Osteoblast (primary cell): ENCODE measurements at regions not wholly inside any gene's neighbourhood (a gene's known extent, or its start where the extent isn't known, plus 50 kb on each side); places are given as distances from the start of the nearest gene placed in this dataset.

Source experiments
- DNase-seq: peaks from one replicate; pipeline ENCODE4 v3.0.0; 2011; ENCODE audit warnings: low spot score, mixed read lengths; ENCODE audit not compliant: insufficient read length; ENCODE audit errors: missing footprints
- H2AFZ ChIP-seq: 2 replicates; pipeline ENCODE4 v1.6.0; 2011; ENCODE audit warnings: mild to moderate bottlenecking, low read length
- H3K27ac ChIP-seq: 2 replicates; pipeline ENCODE4 v1.5.1; 2011; ENCODE audit warnings: mild to moderate bottlenecking, low read depth, low read length, moderate library complexity
- H3K27me3 ChIP-seq: 2 replicates; pipeline ENCODE4 v1.6.0; 2012; ENCODE audit warnings: mild to moderate bottlenecking, control low read depth, inconsistent platforms, low read length, moderate library complexity; ENCODE audit not compliant: insufficient read depth
- H3K36me3 ChIP-seq: 2 replicates; pipeline ENCODE4 v1.5.1; 2011; ENCODE audit warnings: mild to moderate bottlenecking, low read length, control low read depth, moderate library complexity; ENCODE audit not compliant: insufficient read depth
- H3K4me1 ChIP-seq: 2 replicates; pipeline ENCODE4 v1.5.1; 2011; ENCODE audit warnings: mild to moderate bottlenecking, low read length, control low read depth, moderate library complexity; ENCODE audit not compliant: insufficient read depth
- H3K4me2 ChIP-seq: 2 replicates; pipeline ENCODE4 v1.6.0; 2011; ENCODE audit warnings: mild to moderate bottlenecking, low read length; ENCODE audit not compliant: insufficient read depth
- H3K4me3 ChIP-seq: fragments of 200-600 bp; sonication (generic); 3 replicates; pipeline ENCODE4 v1.5.1; 2012; ENCODE audit warnings: mild to moderate bottlenecking, low read length, inconsistent platforms; ENCODE audit not compliant: insufficient read depth
- H3K79me2 ChIP-seq: 2 replicates; pipeline ENCODE4 v1.6.0; 2012; ENCODE audit warnings: mild to moderate bottlenecking, low read length, control low read depth, inconsistent platforms; ENCODE audit not compliant: insufficient read depth
- H3K9me3 ChIP-seq: 2 replicates; pipeline ENCODE4 v1.5.1; 2011; ENCODE audit warnings: low read depth, low read length, control low read depth
- H4K20me1 ChIP-seq: 2 replicates; pipeline ENCODE4 v1.6.0; 2012; ENCODE audit warnings: mild to moderate bottlenecking, low read length, control low read depth; ENCODE audit not compliant: insufficient read depth
- CTCF ChIP-seq: IDR thresholded peaks from 2 replicates; pipeline ENCODE4 v1.5.1; 2011; ENCODE audit warnings: mild to moderate bottlenecking, low read depth, low read length, moderate library complexity; ENCODE audit errors: extremely low read depth

- TF ChIP-seq CTCF: no peak
These were observed 91.6 kb upstream of the NR4A3 start for GRCh38 chr9:99730062-99730461.

GRCh38 chr9:99731950-99732349 lies 89.7 kb upstream of the NR4A3 start:
- TF ChIP-seq CTCF: no peak
- Histone ChIP-seq H3K4me2 (no peak overlapping the region), H3K4me1 (no peaks in the 10 kb centered on the region), H4K20me1 (no peaks in the 10 kb centered on the region), H3K27me3 (no peaks in the 10 kb centered on the region), H3K4me3 (no peak overlapping the region), H2AFZ (no peak overlapping the region), H3K9me3 (no peaks in the 10 kb centered on the region), H3K27ac (no peak overlapping the region), H3K79me2 (no peaks in the 10 kb centered on the region), H3K36me3 (no peaks in the 10 kb centered on the region)
- DNase-seq: peak; percentile 54

More at GRCh38 chr9:99730062-99730461, 91.6 kb upstream of the NR4A3 start:
- H4K20me1 ChIP-seq: no peaks in the 10 kb centered on the region
- no peaks in the 10 kb centered on the region for H3K9me3 ChIP-seq
- no peak overlapping the region for H3K4me2 ChIP-seq
- no peaks in the 10 kb centered on the region for H3K36me3 ChIP-seq
- no peak overlapping the region for H3K27ac ChIP-seq
- H2AFZ ChIP-seq: no peak overlapping the region
- H3K4me3 ChIP-seq: no peak overlapping the region
- H3K79me2 ChIP-seq: no peaks in the 10 kb centered on the region
- no peak for DNase-seq
- no peaks in the 10 kb centered on the region for H3K4me1 ChIP-seq
- no peaks in the 10 kb centered on the region for H3K27me3 ChIP-seq

GRCh38 chr9:99732715-99733114 lies 89.0 kb upstream of the NR4A3 start:
- Histone ChIP-seq H3K4me2 (no peak overlapping the region), H3K27me3 (no peaks in the 10 kb centered on the region), H3K27ac (no peak overlapping the region), H3K79me2 (no peaks in the 10 kb centered on the region), H3K9me3 (no peaks in the 10 kb centered on the region), H3K4me1 (no peaks in the 10 kb centered on the region), H3K36me3 (no peaks in the 10 kb centered on the region), H2AFZ (no peak overlapping the region), H3K4me3 (no peak overlapping the region), H4K20me1 (no peaks in the 10 kb centered on the region)
- no peak for DNase-seq
- TF ChIP-seq CTCF: no peak

- no peaks in the 10 kb centered on the region for H3K27me3 ChIP-seq
- no peaks in the 10 kb centered on the region for H3K36me3 ChIP-seq
- no peak overlapping the region for H3K27ac ChIP-seq
- H3K4me2 ChIP-seq: no peak overlapping the region
- H3K4me3 ChIP-seq: no peak overlapping the region
- H4K20me1 ChIP-seq: no peaks in the 10 kb centered on the region
- H3K4me1 ChIP-seq: no peaks in the 10 kb centered on the region
- TF ChIP-seq CTCF: no peak
- DNase-seq: no peak
- H3K79me2 ChIP-seq: no peaks in the 10 kb centered on the region
- H2AFZ ChIP-seq: no peak overlapping the region
- no peaks in the 10 kb centered on the region for H3K9me3 ChIP-seq
These were observed 86.6 kb upstream of the NR4A3 start for GRCh38 chr9:99735041-99735440.
